Omental fat pad (tissue), 3 donors: ENCODE measurements at regions not wholly inside any gene's neighbourhood (a gene's known extent, or its start where the extent isn't known, plus 50 kb on each side); places are given as distances from the start of the nearest gene placed in this dataset.
"Not testable (repeated sequence)": the region's sequence is repeated elsewhere in the genome, so short reads cannot be mapped to it uniquely, and the experiment has no call there.

ENCODE experiments used
- ATAC-seq: fragments of 150-250 bp; one replicate; pipeline ENCODE4 v1.9.1; 2016; ENCODE audit warnings: mild to moderate bottlenecking, moderate library complexity; ENCODE audit not compliant: low FRiP score
- DNase-seq: peaks from one replicate; pipeline ENCODE4 v3.0.0-alpha.2; 2019; ENCODE audit warnings: low spot score
- CTCF ChIP-seq, 3 donors: fragments of 450-650 bp; IDR thresholded peaks; one replicate each; pipeline ENCODE4 v1.5.1; 2016 to 2017; ENCODE audit warnings: antibody characterized with exemption in 3 of 3, mild to moderate bottlenecking in 3 of 3, moderate library complexity in 2 of 3

GRCh38 chr10:121267236-121268003 lies 330.8 kb downstream of the FGFR2 start:
- no peak for DNase-seq
- no peak for TF ChIP-seq CTCF (IDR thresholded peaks at IDR 0.05)
- no peak for ATAC-seq

DNA sequence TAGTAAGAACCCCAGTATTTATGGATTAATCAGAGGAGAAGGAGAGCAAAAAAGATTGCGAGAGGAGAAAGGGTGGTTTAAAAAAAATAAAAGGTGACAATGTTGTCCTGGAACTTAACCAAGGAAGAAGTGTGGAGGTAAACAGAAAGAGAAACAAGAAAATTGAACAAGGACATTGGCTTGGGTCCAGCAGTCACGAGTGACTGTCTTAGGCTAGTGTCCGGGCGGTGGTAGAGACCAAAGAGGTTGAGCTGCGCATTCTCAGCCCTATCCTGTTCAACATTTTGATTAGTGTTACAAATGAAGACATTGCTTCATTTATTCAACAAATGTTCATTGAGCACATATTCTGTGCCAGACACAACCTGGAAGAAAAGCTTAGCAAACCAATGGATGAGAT lies 329.9 kb downstream of the FGFR2 start:
- ATAC-seq: no peak
- DNase-seq: no peak
- no peak for TF ChIP-seq CTCF (IDR thresholded peaks at IDR 0.05)

DNA sequence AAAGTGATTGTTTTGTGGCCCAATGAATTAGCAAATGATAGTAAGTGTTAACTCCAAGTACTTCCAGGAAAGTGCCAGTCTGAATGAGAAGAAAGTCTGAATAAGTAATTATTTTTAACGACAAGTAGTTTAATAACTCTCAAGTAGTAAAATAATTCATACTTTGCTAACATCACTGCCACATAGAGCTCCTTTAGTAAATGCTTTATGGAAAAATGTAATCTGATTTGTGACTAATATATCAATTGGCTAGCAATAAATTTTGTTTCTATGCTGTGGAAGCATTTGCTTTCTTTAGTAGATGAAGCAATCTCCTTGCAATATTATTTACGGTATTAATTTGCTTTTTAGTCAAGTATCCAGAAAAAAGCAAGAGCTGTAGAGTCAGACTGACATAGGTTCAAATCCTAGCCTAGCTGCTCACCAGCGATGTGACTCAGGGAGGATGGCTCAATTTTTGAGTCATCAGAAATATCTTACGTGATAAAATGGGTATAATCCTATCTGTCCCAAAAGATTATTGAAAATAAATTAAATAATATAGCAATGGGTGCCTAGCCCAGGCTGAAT lies 329.3 kb downstream of the FGFR2 start:
- TF ChIP-seq CTCF (IDR thresholded peaks at IDR 0.05): no peak
- ATAC-seq (no peak), DNase-seq (no peak)

DNA sequence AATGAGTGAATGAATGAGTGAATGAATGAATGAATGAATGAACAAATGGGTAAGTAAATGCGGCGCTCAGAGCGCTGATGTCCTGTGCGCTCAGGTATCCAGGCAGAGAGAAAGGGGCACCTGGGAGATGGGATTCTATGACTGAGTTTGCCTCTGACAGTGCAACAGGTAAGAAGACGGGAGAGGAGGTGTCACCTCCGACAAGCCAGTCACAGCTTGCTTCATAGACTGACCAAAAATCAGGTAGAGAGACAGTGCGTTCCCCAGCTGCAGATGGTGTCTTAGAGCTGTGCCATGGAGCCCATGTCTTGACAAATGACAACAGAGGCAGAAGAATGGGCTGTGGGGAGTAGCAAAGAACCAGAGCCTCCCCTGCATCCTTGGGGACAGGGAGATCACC lies 327.3 kb downstream of the FGFR2 start:
- no peak for TF ChIP-seq CTCF (IDR thresholded peaks at IDR 0.05)
- DNase-seq: no peak
- no peak for ATAC-seq

- ATAC-seq: no peak
- DNase-seq: no peak
- no peak for TF ChIP-seq CTCF (IDR thresholded peaks at IDR 0.05)
Measured at GRCh38 chr10:121276046-121276445, 322.2 kb downstream of the FGFR2 start.

DNA sequence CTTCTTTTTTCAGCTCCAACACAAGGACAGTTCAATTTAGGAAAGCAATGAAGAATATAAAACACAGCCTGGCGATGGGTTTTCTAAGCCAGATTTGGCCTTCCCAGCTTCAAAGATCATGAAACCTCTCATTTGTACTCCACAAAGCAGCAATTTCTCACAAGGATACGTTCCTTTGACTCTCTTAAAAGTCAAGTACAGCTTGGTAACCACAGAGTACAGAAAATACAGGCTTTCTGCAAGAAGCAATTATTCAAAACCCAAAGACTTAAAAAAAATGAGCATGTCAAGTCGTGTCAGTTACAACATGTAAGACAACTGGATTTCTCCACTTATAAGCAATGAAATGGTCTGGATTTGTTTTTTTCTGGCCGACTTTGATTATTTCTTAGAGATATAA lies 321.4 kb downstream of the FGFR2 start:
- no peak for TF ChIP-seq CTCF (IDR thresholded peaks at IDR 0.05)
- DNase-seq (no peak), ATAC-seq (no peak)

DNA sequence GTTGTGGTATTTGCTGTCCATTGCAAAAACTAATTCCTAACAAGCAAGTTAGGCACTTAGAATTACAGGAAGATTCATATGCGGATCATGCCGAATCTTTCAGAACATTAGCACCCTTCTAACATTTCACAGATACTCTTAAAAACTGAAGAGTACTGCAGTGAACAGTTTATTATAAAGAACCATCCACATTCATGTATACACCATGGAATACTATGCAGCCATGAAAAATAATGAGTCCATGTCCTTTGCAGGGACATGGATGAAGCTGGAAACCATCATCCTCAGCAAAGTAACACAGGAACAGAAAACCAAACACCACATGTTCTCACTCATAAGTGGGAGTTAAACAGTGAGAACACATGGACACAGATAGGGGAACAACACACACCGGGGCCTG lies 319.9 kb downstream of the FGFR2 start:
- not testable (repeated sequence) for ATAC-seq, DNase-seq
